22Rv1 (cell line): ENCODE measurements at regions not wholly inside any gene's neighbourhood (a gene's known extent, or its start where the extent isn't known, plus 50 kb on each side); places are given as distances from the start of the nearest gene placed in this dataset.

Experiments
- H3K27ac ChIP-seq: fragments of 450-650 bp; 2 replicates; pipeline ENCODE4 v1.5.1; 2017
- ZFX ChIP-seq: fragments of 450-650 bp; IDR thresholded peaks from 2 replicates; pipeline ENCODE4 v1.6.1; 2017; ENCODE audit warnings: antibody characterized with exemption, borderline replicate concordance
- TF ChIP-seq, protein P1 (sequence below): fragments of 450-650 bp; IDR thresholded peaks from 2 replicates; pipeline ENCODE4 v1.5.1; 2017; ENCODE audit warnings: mild to moderate bottlenecking

DNA sequence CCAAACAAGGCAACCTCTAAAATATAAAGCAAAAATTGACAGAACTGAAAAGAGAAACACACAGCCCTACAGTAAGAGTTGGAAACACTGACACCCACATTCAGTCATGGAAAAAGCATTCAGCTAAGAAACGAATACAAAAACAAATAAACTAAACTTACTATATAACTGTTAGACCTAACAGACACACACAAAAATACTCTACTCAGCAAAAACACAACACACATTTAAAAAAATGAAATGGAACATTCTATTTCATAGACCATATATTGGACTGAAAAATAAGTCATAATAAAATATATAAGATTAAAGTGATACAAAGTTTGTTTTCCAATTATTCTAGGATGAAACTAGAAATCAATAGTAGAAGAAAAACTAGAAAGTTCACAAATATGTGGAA is 488.8 kb upstream of the POU3F4 start:
- no peak for TF ChIP-seq ZFX
- TF ChIP-seq, protein P1, sequence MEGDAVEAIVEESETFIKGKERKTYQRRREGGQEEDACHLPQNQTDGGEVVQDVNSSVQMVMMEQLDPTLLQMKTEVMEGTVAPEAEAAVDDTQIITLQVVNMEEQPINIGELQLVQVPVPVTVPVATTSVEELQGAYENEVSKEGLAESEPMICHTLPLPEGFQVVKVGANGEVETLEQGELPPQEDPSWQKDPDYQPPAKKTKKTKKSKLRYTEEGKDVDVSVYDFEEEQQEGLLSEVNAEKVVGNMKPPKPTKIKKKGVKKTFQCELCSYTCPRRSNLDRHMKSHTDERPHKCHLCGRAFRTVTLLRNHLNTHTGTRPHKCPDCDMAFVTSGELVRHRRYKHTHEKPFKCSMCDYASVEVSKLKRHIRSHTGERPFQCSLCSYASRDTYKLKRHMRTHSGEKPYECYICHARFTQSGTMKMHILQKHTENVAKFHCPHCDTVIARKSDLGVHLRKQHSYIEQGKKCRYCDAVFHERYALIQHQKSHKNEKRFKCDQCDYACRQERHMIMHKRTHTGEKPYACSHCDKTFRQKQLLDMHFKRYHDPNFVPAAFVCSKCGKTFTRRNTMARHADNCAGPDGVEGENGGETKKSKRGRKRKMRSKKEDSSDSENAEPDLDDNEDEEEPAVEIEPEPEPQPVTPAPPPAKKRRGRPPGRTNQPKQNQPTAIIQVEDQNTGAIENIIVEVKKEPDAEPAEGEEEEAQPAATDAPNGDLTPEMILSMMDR: no peak
- H3K27ac ChIP-seq: no peak overlapping the region

DNA sequence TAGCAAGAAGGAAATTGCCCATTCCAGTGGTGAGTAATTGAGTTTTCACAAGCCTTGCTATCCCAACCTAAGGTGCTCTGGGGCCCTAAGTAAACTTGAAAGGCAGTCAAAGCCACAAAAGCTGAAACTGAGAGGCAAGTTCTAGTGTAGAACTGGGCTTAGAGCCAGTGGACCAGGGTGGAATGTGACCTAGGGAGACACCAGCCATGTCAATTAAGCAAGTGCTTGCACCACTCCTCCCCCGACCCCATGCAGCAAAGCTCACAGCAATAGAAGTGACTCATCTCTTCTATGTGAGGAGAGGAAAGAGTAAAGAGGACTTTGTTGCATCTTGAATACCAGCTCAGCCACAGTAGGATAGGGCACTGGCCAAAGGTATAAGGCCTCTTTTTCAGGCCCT is 486.1 kb upstream of the POU3F4 start:
- TF ChIP-seq, protein P1: no peak
- TF ChIP-seq ZFX: no peak
- no peak overlapping the region for H3K27ac ChIP-seq
